ENCODE measurements at regions not wholly inside any gene's neighbourhood (a gene's known extent, or its start where the extent isn't known, plus 50 kb on each side); places are given as distances from the start of the nearest gene placed in this dataset.
A peak's percentile ranks its signal among the peaks of the same experiment; 100 is the strongest.

DNA sequence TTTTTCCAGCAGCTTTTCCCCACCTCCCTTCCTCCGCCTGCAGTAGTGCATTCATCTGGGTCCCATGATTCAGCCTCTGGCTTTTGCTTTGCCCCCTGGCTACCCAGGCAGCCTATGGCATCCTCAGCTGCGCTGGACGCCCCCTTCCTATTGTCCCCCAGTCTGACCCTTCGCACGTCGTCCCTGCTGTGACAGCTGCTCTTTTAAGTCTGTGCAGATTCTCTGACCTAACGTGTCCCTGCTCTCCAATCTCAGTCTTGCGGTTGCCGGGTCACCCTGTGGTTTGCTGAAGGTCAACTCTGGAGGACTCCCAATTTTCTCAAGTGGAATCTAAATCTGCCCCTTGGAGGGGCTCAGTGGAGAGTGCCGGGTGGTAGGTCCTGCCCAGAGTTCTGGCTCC lies 294.3 kb downstream of the CDC5L start:
- Mint-ChIP-seq H3K4me1 (peaks cover 0 to 5% of the 10 kb centered on the region in 2 experiments; a peak in 2 of 4 replicates), H3K27me3 (ENCODE audit: low read depth) (peaks cover 4% of the 10 kb centered on the region; the same call in 1 of the 2 replicates), H3K36me3 (ENCODE audit: insufficient read depth in 1 of 3, low read depth in 3 of 3) (peaks cover 0 to 3% (median 0%) of the 10 kb centered on the region in 3 experiments; a peak in 2 of 7 replicates), H3K9me3 (no peaks in the 10 kb centered on the region; a peak in 2 of 5 replicates), H3K27ac (no peak overlapping the region), H3K4me3 (no peak overlapping the region)
- no peak overlapping the region for H4K8ac ChIP-seq (replicated peaks; ENCODE audit: insufficient read length, low read depth, low read length)
- H3K79me1 ChIP-seq (ENCODE audit: insufficient read depth, low read depth, low read length, poor library complexity, severe bottlenecking): no peaks in the 10 kb centered on the region
- H2BK120ac ChIP-seq (ENCODE audit: low read depth, low read length, poor library complexity, severe bottlenecking): no peak overlapping the region
- H3K27ac ChIP-seq (ENCODE audit: insufficient read length, low read depth, low read length): no peak overlapping the region
- no peak overlapping the region for H2BK12ac ChIP-seq (ENCODE audit: insufficient read length, low read depth, low read length)
- no peaks in the 10 kb centered on the region for H3K9me3 ChIP-seq (ENCODE audit: control insufficient read depth, low read depth, low read length)
- no peaks in the 10 kb centered on the region for H3K23me2 ChIP-seq (ENCODE audit: insufficient read length, low read depth, low read length, poor library complexity, severe bottlenecking)
- H2BK15ac ChIP-seq (ENCODE audit: low read depth, low read length): no peak overlapping the region
- H3K23ac ChIP-seq (ENCODE audit: insufficient read length, low read depth, low read length): no peak overlapping the region
- no peak overlapping the region for H3K18ac ChIP-seq (ENCODE audit: insufficient read length, low read depth, low read length)
- H3K4me2 ChIP-seq (ENCODE audit: insufficient read depth, insufficient read length, low read length): no peak overlapping the region
- H2BK20ac ChIP-seq (ENCODE audit: low read depth, low read length, poor library complexity, severe bottlenecking): no peak overlapping the region
- DNase-seq: peak; percentile 23
- no peak overlapping the region for H3K14ac ChIP-seq (ENCODE audit: insufficient read depth, low read length)
- no peak overlapping the region for H2AK5ac ChIP-seq (ENCODE audit: insufficient read length, low read length)
- H2BK5ac ChIP-seq (ENCODE audit: insufficient read length, low read length): no peak overlapping the region
- H4K91ac ChIP-seq (ENCODE audit: insufficient read length, low read depth, low read length): no peak overlapping the region
- H3K79me2 ChIP-seq (ENCODE audit: insufficient read depth, low read length): no peaks in the 10 kb centered on the region
- no CpG with 5 or more reads among the region's 10 CpGs for WGBS (ENCODE audit: extremely low coverage, insufficient read length, low lambda C conversion rate)
- H3K4ac ChIP-seq (ENCODE audit: low read depth, low read length): no peak overlapping the region
- H3K27me3 ChIP-seq (ENCODE audit: insufficient read depth, low read length): no peaks in the 10 kb centered on the region
- no peak overlapping the region for H3K9ac ChIP-seq (ENCODE audit: extremely low read depth, insufficient read length, low read length)
- H3K4me1 ChIP-seq (ENCODE audit: insufficient read depth, low read length): no peaks in the 10 kb centered on the region
- no peaks in the 10 kb centered on the region for H4K20me1 ChIP-seq (ENCODE audit: control insufficient read depth, insufficient read depth, insufficient read length)
- no peak overlapping the region for H2AFZ ChIP-seq (ENCODE audit: low read length)
- TF ChIP-seq, protein P1, sequence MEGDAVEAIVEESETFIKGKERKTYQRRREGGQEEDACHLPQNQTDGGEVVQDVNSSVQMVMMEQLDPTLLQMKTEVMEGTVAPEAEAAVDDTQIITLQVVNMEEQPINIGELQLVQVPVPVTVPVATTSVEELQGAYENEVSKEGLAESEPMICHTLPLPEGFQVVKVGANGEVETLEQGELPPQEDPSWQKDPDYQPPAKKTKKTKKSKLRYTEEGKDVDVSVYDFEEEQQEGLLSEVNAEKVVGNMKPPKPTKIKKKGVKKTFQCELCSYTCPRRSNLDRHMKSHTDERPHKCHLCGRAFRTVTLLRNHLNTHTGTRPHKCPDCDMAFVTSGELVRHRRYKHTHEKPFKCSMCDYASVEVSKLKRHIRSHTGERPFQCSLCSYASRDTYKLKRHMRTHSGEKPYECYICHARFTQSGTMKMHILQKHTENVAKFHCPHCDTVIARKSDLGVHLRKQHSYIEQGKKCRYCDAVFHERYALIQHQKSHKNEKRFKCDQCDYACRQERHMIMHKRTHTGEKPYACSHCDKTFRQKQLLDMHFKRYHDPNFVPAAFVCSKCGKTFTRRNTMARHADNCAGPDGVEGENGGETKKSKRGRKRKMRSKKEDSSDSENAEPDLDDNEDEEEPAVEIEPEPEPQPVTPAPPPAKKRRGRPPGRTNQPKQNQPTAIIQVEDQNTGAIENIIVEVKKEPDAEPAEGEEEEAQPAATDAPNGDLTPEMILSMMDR (conservative IDR thresholded peaks at IDR 0.05): no peak
- H3T11ph ChIP-seq (ENCODE audit: low read length): no peak overlapping the region
- no peak overlapping the region for H3K56ac ChIP-seq (ENCODE audit: insufficient read length, low read depth, low read length)
- no peak overlapping the region for H4K5ac ChIP-seq (ENCODE audit: insufficient read length, low read depth, low read length)

Measured in H9 (cell line).